Skeletal muscle cell (primary cell): ENCODE measurements at regions not wholly inside any gene's neighbourhood (a gene's known extent, or its start where the extent isn't known, plus 50 kb on each side); places are given as distances from the start of the nearest gene placed in this dataset.

Experiments used
- DNase-seq: peaks from one replicate; pipeline ENCODE4 v3.0.0-alpha.2; 2010; ENCODE audit warnings: low read depth
- H3K4me3 ChIP-seq: 2 replicates; pipeline ENCODE4 v1.5.1; 2011; ENCODE audit warnings: low read depth, mild to moderate bottlenecking, control low read depth, low read length, moderate library complexity

- H3K4me3 ChIP-seq = no peak overlapping the region
- no peak for DNase-seq
Measured at GRCh38 chr2:125424266-125424785, 1231.6 kb upstream of the GYPC start.

- no peak overlapping the region for H3K4me3 ChIP-seq
- DNase-seq = no peak
Measured at GRCh38 chr2:125427721-125428315, 1228.1 kb upstream of the GYPC start.

- no peak overlapping the region for H3K4me3 ChIP-seq
- no peak for DNase-seq
Measured at GRCh38 chr2:125444106-125444505, 1211.9 kb upstream of the GYPC start.

GRCh38 chr2:125445495-125445894, 1210.5 kb upstream of the GYPC start:
- no peak for DNase-seq
- no peak overlapping the region for H3K4me3 ChIP-seq

GRCh38 chr2:125450092-125450491, 1205.9 kb upstream of the GYPC start:
- no peak for DNase-seq
- H3K4me3 ChIP-seq = no peak overlapping the region

GRCh38 chr2:125455110-125455509, 1200.8 kb upstream of the GYPC start:
- H3K4me3 ChIP-seq = no peak overlapping the region

GRCh38 chr2:125456693-125457363, 1199.1 kb upstream of the GYPC start:
- H3K4me3 ChIP-seq = no peak overlapping the region

More at GRCh38 chr2:125455110-125455509, 1200.8 kb upstream of the GYPC start:
- DNase-seq = peak; percentile 29

GRCh38 chr2:125471963-125472362, 1184.0 kb upstream of the GYPC start:
- H3K4me3 ChIP-seq = no peak overlapping the region
- DNase-seq = no peak

More at GRCh38 chr2:125456693-125457363, 1199.1 kb upstream of the GYPC start:
- DNase-seq = no peak

GRCh38 chr2:125479143-125479636, 1176.8 kb upstream of the GYPC start:
- DNase-seq = no peak
- H3K4me3 ChIP-seq = no peak overlapping the region

- H3K4me3 ChIP-seq = no peak overlapping the region
- DNase-seq = no peak
Measured at GRCh38 chr2:125490308-125490707, 1165.7 kb upstream of the GYPC start.

- DNase-seq = no peak
Measured at GRCh38 chr2:125491663-125492062, 1164.3 kb upstream of the GYPC start.

GRCh38 chr2:125512313-125512712, 1143.6 kb upstream of the GYPC start:
- no peak for DNase-seq
- no peak overlapping the region for H3K4me3 ChIP-seq

More at GRCh38 chr2:125491663-125492062, 1164.3 kb upstream of the GYPC start:
- no peak overlapping the region for H3K4me3 ChIP-seq

- no peak overlapping the region for H3K4me3 ChIP-seq
- no peak for DNase-seq
Measured at GRCh38 chr2:125516496-125517109, 1139.4 kb upstream of the GYPC start.

- DNase-seq = no peak
- no peak overlapping the region for H3K4me3 ChIP-seq
Measured at GRCh38 chr2:125526093-125526492, 1129.9 kb upstream of the GYPC start.

GRCh38 chr2:125535089-125535488, 1120.9 kb upstream of the GYPC start:
- H3K4me3 ChIP-seq = no peak overlapping the region

GRCh38 chr2:125543968-125544514, 1111.9 kb upstream of the GYPC start:
- H3K4me3 ChIP-seq = no peak overlapping the region
- no peak for DNase-seq

More at GRCh38 chr2:125535089-125535488, 1120.9 kb upstream of the GYPC start:
- no peak for DNase-seq

GRCh38 chr2:125553768-125554167, 1102.2 kb upstream of the GYPC start:
- no peak for DNase-seq
- H3K4me3 ChIP-seq = no peak overlapping the region

GRCh38 chr2:125554956-125555355, 1101.0 kb upstream of the GYPC start:
- no peak overlapping the region for H3K4me3 ChIP-seq
- DNase-seq = no peak

GRCh38 chr2:125559186-125559585, 1096.8 kb upstream of the GYPC start:
- no peak overlapping the region for H3K4me3 ChIP-seq
- no peak for DNase-seq

GRCh38 chr2:125560855-125561254, 1095.1 kb upstream of the GYPC start:
- no peak for DNase-seq

More at GRCh38 chr2:125560855-125561254, 1095.1 kb upstream of the GYPC start:
- H3K4me3 ChIP-seq = no peak overlapping the region
